HL-60 (cell line): ENCODE measurements at regions not wholly inside any gene's neighbourhood (a gene's known extent, or its start where the extent isn't known, plus 50 kb on each side); places are given as distances from the start of the nearest gene placed in this dataset.

Source experiments
- DNase-seq, 2 experiments: peaks; one replicate each; pipeline ENCODE4 v3.0.0-alpha.2; 2010 to 2020; ENCODE audit warnings: low read depth in 1 of 2, low spot score in 1 of 2
- H3K27ac ChIP-seq: fragments of 250-450 bp; sonication (Bioruptor Pico); replicated peaks from 2 replicates; pipeline ENCODE4 v1.5.1; 2020; ENCODE audit warnings: mild to moderate bottlenecking, moderate library complexity
- H3K27me3 ChIP-seq: fragments of 250-450 bp; sonication (Bioruptor Pico); 2 replicates; pipeline ENCODE4 v1.5.1; 2021; ENCODE audit warnings: mild to moderate bottlenecking, moderate library complexity; ENCODE audit not compliant: insufficient read depth, poor library complexity, severe bottlenecking
- H3K4me3 ChIP-seq: replicated peaks from 2 replicates; pipeline ENCODE4 v1.5.1; 2011; ENCODE audit warnings: mild to moderate bottlenecking, control low read depth, low read length; ENCODE audit not compliant: insufficient read depth
- GABPA ChIP-seq: IDR thresholded peaks from 2 replicates; pipeline ENCODE4 v1.6.1; 2012; ENCODE audit warnings: low read depth
- POLR2AphosphoS5 ChIP-seq: IDR thresholded peaks from 2 replicates; pipeline ENCODE4 v1.6.1; 2012; ENCODE audit warnings: low read depth
- SPI1 ChIP-seq: IDR thresholded peaks from 2 replicates; pipeline ENCODE4 v1.6.1; 2012; ENCODE audit warnings: low read depth, mild to moderate bottlenecking, borderline replicate concordance
- TF ChIP-seq, protein P1 (sequence below): IDR thresholded peaks from one replicate; pipeline ENCODE4 v1.5.1; 2011; ENCODE audit warnings: low read length, control low read depth, inconsistent platforms; ENCODE audit not compliant: insufficient read depth
- TF ChIP-seq, protein P2 (sequence below): IDR thresholded peaks from 2 replicates; pipeline ENCODE4 v1.6.1; 2012; ENCODE audit warnings: low read depth; ENCODE audit not compliant: insufficient replicate concordance

DNA sequence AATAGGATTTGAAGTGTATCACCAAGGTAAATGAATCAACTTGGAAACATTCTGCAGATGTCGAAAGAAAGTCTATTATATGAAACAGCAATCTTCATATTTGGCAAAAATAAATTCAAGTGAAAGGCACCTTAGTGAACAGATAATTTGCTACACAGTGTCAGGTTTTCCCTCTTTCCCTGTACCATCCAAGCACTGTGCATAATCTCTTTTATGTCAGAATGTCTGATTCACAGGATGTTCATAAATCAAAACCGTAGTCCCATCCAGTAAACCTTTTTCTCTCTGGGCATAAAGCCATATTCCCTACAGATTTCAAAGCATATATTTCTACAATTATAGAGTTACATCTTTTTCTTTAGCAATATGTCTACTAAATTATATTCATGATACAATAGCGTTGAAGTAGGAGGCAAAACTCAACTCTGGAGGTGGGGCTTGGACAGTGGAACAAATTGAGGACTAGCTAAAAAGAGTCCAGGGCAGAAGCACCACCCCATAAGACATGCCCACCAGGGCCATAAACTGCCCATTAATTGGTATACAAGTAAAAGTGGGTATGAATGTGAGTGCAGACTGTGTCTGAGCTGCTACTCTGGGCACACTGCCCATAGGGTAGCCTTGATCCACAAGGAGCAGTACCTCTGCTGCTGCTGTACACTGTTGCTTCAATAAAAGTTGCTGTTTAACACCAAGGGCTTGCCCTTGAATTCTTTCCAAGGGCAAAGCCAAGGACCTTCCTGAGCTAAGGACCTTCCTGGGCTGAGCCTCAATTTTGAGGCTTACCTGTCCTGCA lies 72.1 kb upstream of the MYCBP2 start:
- H3K27ac ChIP-seq = no peak overlapping the region
- TF ChIP-seq, protein P1, sequence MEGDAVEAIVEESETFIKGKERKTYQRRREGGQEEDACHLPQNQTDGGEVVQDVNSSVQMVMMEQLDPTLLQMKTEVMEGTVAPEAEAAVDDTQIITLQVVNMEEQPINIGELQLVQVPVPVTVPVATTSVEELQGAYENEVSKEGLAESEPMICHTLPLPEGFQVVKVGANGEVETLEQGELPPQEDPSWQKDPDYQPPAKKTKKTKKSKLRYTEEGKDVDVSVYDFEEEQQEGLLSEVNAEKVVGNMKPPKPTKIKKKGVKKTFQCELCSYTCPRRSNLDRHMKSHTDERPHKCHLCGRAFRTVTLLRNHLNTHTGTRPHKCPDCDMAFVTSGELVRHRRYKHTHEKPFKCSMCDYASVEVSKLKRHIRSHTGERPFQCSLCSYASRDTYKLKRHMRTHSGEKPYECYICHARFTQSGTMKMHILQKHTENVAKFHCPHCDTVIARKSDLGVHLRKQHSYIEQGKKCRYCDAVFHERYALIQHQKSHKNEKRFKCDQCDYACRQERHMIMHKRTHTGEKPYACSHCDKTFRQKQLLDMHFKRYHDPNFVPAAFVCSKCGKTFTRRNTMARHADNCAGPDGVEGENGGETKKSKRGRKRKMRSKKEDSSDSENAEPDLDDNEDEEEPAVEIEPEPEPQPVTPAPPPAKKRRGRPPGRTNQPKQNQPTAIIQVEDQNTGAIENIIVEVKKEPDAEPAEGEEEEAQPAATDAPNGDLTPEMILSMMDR = no peak
- no peaks in the 10 kb centered on the region for H3K27me3 ChIP-seq
- no peak overlapping the region for H3K4me3 ChIP-seq
- no peak for DNase-seq

DNA sequence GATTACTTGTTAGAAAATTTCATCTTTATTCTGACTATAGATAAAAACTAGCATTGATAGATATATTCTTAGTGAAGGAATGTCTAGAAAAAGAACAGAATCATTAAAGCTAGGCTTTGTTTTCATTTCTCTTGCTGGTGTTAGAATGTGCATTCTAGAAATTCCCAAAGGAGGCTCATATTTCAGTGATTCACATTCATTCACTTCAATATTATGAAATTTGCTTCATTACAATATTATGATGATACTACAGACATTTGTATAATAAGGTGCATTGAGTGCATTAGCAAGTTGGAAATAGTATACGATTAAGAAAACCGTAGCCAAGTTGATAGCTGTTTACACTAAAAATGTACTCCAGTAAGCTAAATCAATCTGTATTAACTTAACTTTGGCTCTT lies 70.7 kb upstream of the MYCBP2 start:
- Histone ChIP-seq H3K4me3 (no peak overlapping the region), H3K27ac (no peak overlapping the region), H3K27me3 (no peaks in the 10 kb centered on the region)
- DNase-seq = no peak
- TF ChIP-seq SPI1 (no peak), POLR2AphosphoS5 (no peak), GABPA (no peak)
- TF ChIP-seq, protein P2, sequence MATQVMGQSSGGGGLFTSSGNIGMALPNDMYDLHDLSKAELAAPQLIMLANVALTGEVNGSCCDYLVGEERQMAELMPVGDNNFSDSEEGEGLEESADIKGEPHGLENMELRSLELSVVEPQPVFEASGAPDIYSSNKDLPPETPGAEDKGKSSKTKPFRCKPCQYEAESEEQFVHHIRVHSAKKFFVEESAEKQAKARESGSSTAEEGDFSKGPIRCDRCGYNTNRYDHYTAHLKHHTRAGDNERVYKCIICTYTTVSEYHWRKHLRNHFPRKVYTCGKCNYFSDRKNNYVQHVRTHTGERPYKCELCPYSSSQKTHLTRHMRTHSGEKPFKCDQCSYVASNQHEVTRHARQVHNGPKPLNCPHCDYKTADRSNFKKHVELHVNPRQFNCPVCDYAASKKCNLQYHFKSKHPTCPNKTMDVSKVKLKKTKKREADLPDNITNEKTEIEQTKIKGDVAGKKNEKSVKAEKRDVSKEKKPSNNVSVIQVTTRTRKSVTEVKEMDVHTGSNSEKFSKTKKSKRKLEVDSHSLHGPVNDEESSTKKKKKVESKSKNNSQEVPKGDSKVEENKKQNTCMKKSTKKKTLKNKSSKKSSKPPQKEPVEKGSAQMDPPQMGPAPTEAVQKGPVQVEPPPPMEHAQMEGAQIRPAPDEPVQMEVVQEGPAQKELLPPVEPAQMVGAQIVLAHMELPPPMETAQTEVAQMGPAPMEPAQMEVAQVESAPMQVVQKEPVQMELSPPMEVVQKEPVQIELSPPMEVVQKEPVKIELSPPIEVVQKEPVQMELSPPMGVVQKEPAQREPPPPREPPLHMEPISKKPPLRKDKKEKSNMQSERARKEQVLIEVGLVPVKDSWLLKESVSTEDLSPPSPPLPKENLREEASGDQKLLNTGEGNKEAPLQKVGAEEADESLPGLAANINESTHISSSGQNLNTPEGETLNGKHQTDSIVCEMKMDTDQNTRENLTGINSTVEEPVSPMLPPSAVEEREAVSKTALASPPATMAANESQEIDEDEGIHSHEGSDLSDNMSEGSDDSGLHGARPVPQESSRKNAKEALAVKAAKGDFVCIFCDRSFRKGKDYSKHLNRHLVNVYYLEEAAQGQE = no peak
- TF ChIP-seq, protein P1 = no peak

DNA sequence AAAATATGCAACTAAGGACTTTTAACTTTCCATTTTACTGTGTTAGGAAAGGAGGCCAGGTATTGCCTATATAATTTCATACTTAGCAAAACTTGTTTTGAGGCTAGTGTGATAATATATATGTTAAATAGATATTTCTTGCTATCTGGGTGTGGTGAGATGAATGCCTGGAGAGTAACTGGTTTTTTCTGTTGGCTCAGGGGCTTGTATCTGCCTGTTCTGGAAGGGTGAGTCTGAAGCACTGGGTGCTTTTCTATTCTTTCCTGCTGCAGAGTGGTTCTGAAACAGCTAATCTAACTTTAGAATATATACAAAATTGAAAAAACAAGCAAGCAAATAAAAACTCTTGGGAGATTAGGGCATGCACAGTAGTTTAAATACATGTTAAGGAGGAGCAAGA lies 64.6 kb upstream of the MYCBP2 start:
- Histone ChIP-seq H3K4me3 (no peak overlapping the region), H3K27ac (no peak overlapping the region), H3K27me3 (no peaks in the 10 kb centered on the region)
- no peak for DNase-seq
- TF ChIP-seq, protein P2 = no peak
- TF ChIP-seq GABPA (no peak), POLR2AphosphoS5 (no peak), SPI1 (no peak)
- TF ChIP-seq, protein P1 = no peak

DNA sequence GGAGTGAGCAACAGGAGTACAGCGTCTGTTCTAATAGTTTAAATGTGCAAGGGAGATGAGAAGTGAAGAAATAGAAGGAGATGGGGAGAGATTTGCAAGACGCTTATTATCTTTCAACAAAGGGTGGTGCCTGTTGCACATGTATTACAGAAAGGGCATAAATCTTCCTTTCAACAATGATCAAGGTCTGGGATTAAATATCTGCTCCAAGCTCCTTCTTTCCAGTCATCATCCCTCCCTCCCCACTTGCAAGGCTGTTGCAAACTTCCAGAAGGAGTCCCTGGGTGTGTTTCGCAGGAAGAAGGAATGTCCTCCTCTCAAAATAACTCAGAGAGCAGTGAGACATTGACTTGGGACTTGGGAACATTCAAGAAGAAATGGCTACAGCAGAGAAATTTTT lies 63.5 kb upstream of the MYCBP2 start:
- TF ChIP-seq SPI1 (no peak), GABPA (no peak), POLR2AphosphoS5 (no peak)
- TF ChIP-seq, protein P2 = no peak
- TF ChIP-seq, protein P1 = no peak
- Histone ChIP-seq H3K4me3 (no peak overlapping the region), H3K27me3 (no peaks in the 10 kb centered on the region), H3K27ac (no peak overlapping the region)
- DNase-seq = no peak
